HepG2 (cell line): ENCODE measurements at regions not wholly inside any gene's neighbourhood (a gene's known extent, or its start where the extent isn't known, plus 50 kb on each side); places are given as distances from the start of the nearest gene placed in this dataset.

Experiments
- ATAC-seq: fragments of 200-7000 bp; cut with Tn5 transposase; 3 replicates; pipeline ENCODE4 v1.9.1; 2020; ENCODE audit warnings: mild to moderate bottlenecking, moderate library complexity
- BruUV-seq: library from RNA; stranded (reverse); fragments of 400-500 nt; replicated peaks from 2 replicates; lab custom pipeline; 2021; lab: Mats Ljungman, UMichigan
- CTCF ChIA-PET: fragments of 300-600 bp; formaldehyde crosslinking; extraction: SDS; loops from one replicate; lab custom pipeline; 2021; ENCODE audit warnings: low total read pairs, inconsistent platforms, low intra/inter-chr PET ratio; lab: Yijun Ruan, JAX
- POLR2A ChIA-PET: fragments of 350-600 bp; sonication (Branson Sonifier 250); formaldehyde crosslinking; loops from one replicate; lab custom pipeline; 2020; ENCODE audit warnings: antibody characterized with exemption, inconsistent platforms; lab: Yijun Ruan, JAX
- DNase-seq: peaks from one replicate; pipeline ENCODE4 v3.0.0-alpha.2; 2015; ENCODE audit warnings: low spot score
- FAIRE-seq: peaks from 3 replicates; lab custom pipeline; 2011; peaks lifted over from hg19 to GRCh38; lab: Jason Lieb, UNC
- H2AFZ ChIP-seq: one replicate; pipeline ENCODE4 v1.6.1; 2011; ENCODE audit warnings: low read length, inconsistent platforms
- H3K27ac ChIP-seq: fragments of 300-600 bp; 3 replicates; pipeline ENCODE4 v1.8.0; 2011; ENCODE audit warnings: mixed run types, mild to moderate bottlenecking, mixed read lengths, low read length, inconsistent platforms; ENCODE audit not compliant: insufficient read depth; ENCODE audit errors: extremely low read length
- H3K27me3 ChIP-seq, 2 experiments: fragments of 200-600 bp in 1 of 2; 2 replicates in 1 of 2; 3 replicates in 1 of 2; pipeline versions ENCODE4 v1.6.0 to v1.8.0; 2011; ENCODE audit warnings: low read length in 2 of 2, mild to moderate bottlenecking in 2 of 2, moderate library complexity in 2 of 2, inconsistent platforms in 1 of 2; ENCODE audit not compliant: insufficient read depth in 2 of 2, control insufficient read depth in 1 of 2
- H3K36me3 ChIP-seq, 2 experiments: fragments of 200-600 bp in 1 of 2; replicated peaks in 1 of 2; 2 replicates in 1 of 2; 3 replicates in 1 of 2; pipeline versions ENCODE4 v1.5.1 to v1.8.0; 2011; ENCODE audit warnings: low read length in 2 of 2, inconsistent platforms in 1 of 2; ENCODE audit not compliant: insufficient read depth in 2 of 2, control insufficient read depth in 1 of 2
- H3K4me1 ChIP-seq: 2 replicates; pipeline ENCODE4 v1.5.1; 2012; ENCODE audit warnings: low read length, inconsistent platforms; ENCODE audit not compliant: insufficient read depth
- H3K4me2 ChIP-seq: 2 replicates; pipeline ENCODE4 v1.6.0; 2011; ENCODE audit warnings: low read depth, low read length, inconsistent platforms
- H3K4me3 ChIP-seq, 3 experiments: fragments of 200-600 bp in 1 of 3; sonication (generic), shearing (Covaris generic) in 1 of 3; replicated peaks in 1 of 3; 2 replicates each; pipeline ENCODE4 v1.5.1; 2011 to 2016; ENCODE audit warnings: low read length in 3 of 3, inconsistent platforms in 2 of 3, low read depth in 2 of 3, mild to moderate bottlenecking in 2 of 3, control low read depth in 1 of 3, mixed read lengths in 1 of 3; ENCODE audit not compliant: insufficient read depth in 1 of 3
- H3K79me2 ChIP-seq: one replicate; pipeline ENCODE4 v1.6.1; 2011; ENCODE audit warnings: low read length, inconsistent platforms; ENCODE audit not compliant: insufficient read depth
- H3K9ac ChIP-seq: 2 replicates; pipeline ENCODE4 v1.6.0; 2011; ENCODE audit warnings: mild to moderate bottlenecking, low read depth, low read length, inconsistent platforms; ENCODE audit not compliant: insufficient read depth
- H3K9me3 ChIP-seq: 2 replicates; pipeline ENCODE4 v1.5.1; 2012; ENCODE audit warnings: mild to moderate bottlenecking, low read length
- H4K20me1 ChIP-seq: 2 replicates; pipeline ENCODE4 v1.6.0; 2011; ENCODE audit warnings: inconsistent platforms, mild to moderate bottlenecking, low read length, moderate library complexity; ENCODE audit not compliant: insufficient read depth
- AHDC1 ChIP-seq: sonication (generic); formaldehyde crosslinking; IDR thresholded peaks from 2 replicates; pipeline ENCODE4 v1.5.1; 2020; ENCODE audit warnings: mild to moderate bottlenecking, missing genetic modification reagents, borderline replicate concordance
- ARNT2 ChIP-seq: sonication (generic); formaldehyde crosslinking; IDR thresholded peaks from 2 replicates; pipeline ENCODE4 v1.8.0; 2022; ENCODE audit warnings: mild to moderate bottlenecking, low read depth, missing genetic modification reagents, moderate library complexity
- GABPA ChIP-seq, 2 experiments: IDR thresholded peaks; 2 replicates each; pipeline ENCODE4 v1.6.1; 2011 to 2016; ENCODE audit warnings: low read depth in 2 of 2, low read length in 1 of 2, missing biosample characterization in 1 of 2, missing genetic modification characterization in 1 of 2
- GZF1 ChIP-seq: sonication (generic); formaldehyde crosslinking; IDR thresholded peaks from 2 replicates; pipeline ENCODE4 v1.5.1; 2020; ENCODE audit warnings: mild to moderate bottlenecking, missing genetic modification reagents
- HMGXB3 ChIP-seq: sonication (generic); formaldehyde crosslinking; IDR thresholded peaks from 2 replicates; pipeline ENCODE4 v1.4.0; 2020; ENCODE audit warnings: missing genetic modification reagents, borderline replicate concordance
- KDM1A ChIP-seq: IDR thresholded peaks from 2 replicates; pipeline ENCODE4 v1.6.1; 2016; ENCODE audit warnings: missing compliant biosample characterization
- MAFF ChIP-seq: IDR thresholded peaks from 2 replicates; pipeline ENCODE4 v1.6.1; 2011; ENCODE audit warnings: low read depth, low read length, improper control_type of control experiment
- POLR2A ChIP-seq, 2 experiments: IDR thresholded peaks; 2 replicates each; pipeline ENCODE4 v1.6.1; 2011; ENCODE audit warnings: low read depth in 2 of 2, low read length in 2 of 2, mild to moderate bottlenecking in 1 of 2, moderate library complexity in 1 of 2; ENCODE audit not compliant: insufficient read depth in 1 of 2
- ZBTB2 ChIP-seq: sonication (generic); formaldehyde crosslinking; IDR thresholded peaks from 2 replicates; pipeline ENCODE4 v1.8.0; 2022; ENCODE audit warnings: low read depth, missing genetic modification reagents
- ZNF296 ChIP-seq: sonication (generic); formaldehyde crosslinking; conservative IDR thresholded peaks from 2 replicates; pipeline ENCODE4 v1.5.0; 2020; ENCODE audit warnings: mild to moderate bottlenecking, missing genetic modification reagents
- ZNF768 ChIP-seq: sonication (generic); formaldehyde crosslinking; IDR thresholded peaks from 2 replicates; pipeline ENCODE4 v1.4.0; 2020; ENCODE audit warnings: missing genetic modification reagents
- WGBS: methylation state at CpG from one replicate; pipeline ENCODE4 v1.1.6; 2017; ENCODE audit warnings: low lambda C conversion rate; 5-methylcytosine and 5-hydroxymethylcytosine counted together
- in situ Hi-C: cut with HindIII; loops from 2 replicates; pipeline ENCODE4 v1.10.0; 2017; ENCODE audit warnings: low pct_unique_long_range_greater_than_20kb; ENCODE audit not compliant: extremely low pct_ligation_motif_present
- intact Hi-C: fragments of 100-400 bp; cut with micrococcal nuclease; formaldehyde crosslinking; loops from one replicate; pipeline ENCODE4 v1.10.0; 2022; ENCODE audit not compliant: unreplicated experiment
- TF ChIP-seq, protein P1 (sequence below): sonication (generic); formaldehyde crosslinking; IDR thresholded peaks from 2 replicates; pipeline ENCODE4 v1.5.1; 2020; ENCODE audit warnings: missing genetic modification reagents, mild to moderate bottlenecking, borderline replicate concordance

DNA sequence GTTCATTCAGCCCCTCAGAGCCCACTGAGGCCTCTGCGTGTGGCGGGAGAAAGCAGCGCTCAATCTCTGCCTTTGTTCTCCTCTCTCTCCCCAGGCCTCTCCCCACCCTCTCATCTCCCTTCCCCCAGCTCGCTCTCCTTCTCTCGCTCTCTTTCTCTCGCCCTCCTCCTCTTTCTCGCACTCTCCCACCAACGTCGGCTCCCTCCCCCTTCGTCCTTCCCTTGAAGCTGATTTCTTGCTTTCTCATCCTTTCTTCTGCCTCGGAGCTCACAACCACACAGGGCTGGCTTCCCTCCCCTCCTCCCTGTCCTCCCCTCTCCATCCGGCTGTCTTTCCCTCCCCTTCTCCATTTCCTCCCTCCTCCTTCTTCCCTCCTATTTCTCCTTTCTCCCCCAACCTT lies 96.4 kb downstream of the LRRC74A start:
- FAIRE-seq (no peak), ATAC-seq (no peak), DNase-seq (no peak)
- no peaks in the 10 kb centered on the region for H3K36me3 ChIP-seq
- BruUV-seq = no TSS peak
- H3K27me3 ChIP-seq = peaks cover 3 to 24% of the 10 kb centered on the region in 2 experiments; a peak in 3 of 5 replicates
- intact Hi-C loops = no loop called here
- CTCF ChIA-PET = no interaction called here
- in situ Hi-C loops = no loop called here
- no peak overlapping the region for H3K4me2 ChIP-seq
- no peak overlapping the region for H3K9ac ChIP-seq
- H3K4me3 ChIP-seq = no peak overlapping the region
- no peak overlapping the region for H3K27ac ChIP-seq
- no peaks in the 10 kb centered on the region for H3K79me2 ChIP-seq
- WGBS = 63% methylated on average over 11 of the region's 12 CpGs
- POLR2A ChIA-PET = no interaction called here
- peaks cover 62% of the 10 kb centered on the region for H3K4me1 ChIP-seq
- H4K20me1 ChIP-seq = no peaks in the 10 kb centered on the region
- no peak overlapping the region for H2AFZ ChIP-seq
- no peaks in the 10 kb centered on the region for H3K9me3 ChIP-seq
- TF ChIP-seq GZF1 (CRISPR knock-in tag) = no peak
- TF ChIP-seq ZNF768 (CRISPR knock-in tag) = no peak
- TF ChIP-seq AHDC1 (CRISPR knock-in tag) = no peak
- TF ChIP-seq POLR2A (IDR thresholded peaks at IDR 0.05; ENCODE audit: insufficient read depth in 1 of 2, low read depth in 2 of 2, low read length in 2 of 2) = no peak
- no peak for TF ChIP-seq ZBTB2 (CRISPR knock-in tag)
- no peak for TF ChIP-seq GABPA (IDR thresholded peaks at IDR 0.05; ENCODE audit: low read depth, low read length)
- TF ChIP-seq GABPA (CRISPR knock-in tag; IDR thresholded peaks at IDR 0.05; ENCODE audit: low read depth) = no peak
- TF ChIP-seq, protein P1, sequence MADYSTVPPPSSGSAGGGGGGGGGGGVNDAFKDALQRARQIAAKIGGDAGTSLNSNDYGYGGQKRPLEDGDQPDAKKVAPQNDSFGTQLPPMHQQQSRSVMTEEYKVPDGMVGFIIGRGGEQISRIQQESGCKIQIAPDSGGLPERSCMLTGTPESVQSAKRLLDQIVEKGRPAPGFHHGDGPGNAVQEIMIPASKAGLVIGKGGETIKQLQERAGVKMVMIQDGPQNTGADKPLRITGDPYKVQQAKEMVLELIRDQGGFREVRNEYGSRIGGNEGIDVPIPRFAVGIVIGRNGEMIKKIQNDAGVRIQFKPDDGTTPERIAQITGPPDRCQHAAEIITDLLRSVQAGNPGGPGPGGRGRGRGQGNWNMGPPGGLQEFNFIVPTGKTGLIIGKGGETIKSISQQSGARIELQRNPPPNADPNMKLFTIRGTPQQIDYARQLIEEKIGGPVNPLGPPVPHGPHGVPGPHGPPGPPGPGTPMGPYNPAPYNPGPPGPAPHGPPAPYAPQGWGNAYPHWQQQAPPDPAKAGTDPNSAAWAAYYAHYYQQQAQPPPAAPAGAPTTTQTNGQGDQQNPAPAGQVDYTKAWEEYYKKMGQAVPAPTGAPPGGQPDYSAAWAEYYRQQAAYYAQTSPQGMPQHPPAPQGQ (CRISPR knock-in tag) = no peak
- TF ChIP-seq ARNT2 (CRISPR knock-in tag) = no peak
- TF ChIP-seq MAFF = no peak
- TF ChIP-seq KDM1A (CRISPR knock-in tag) = no peak
- no peak for TF ChIP-seq ZNF296
- no peak for TF ChIP-seq HMGXB3 (CRISPR knock-in tag)
